GM23338 (cell line): ENCODE measurements at regions not wholly inside any gene's neighbourhood (a gene's known extent, or its start where the extent isn't known, plus 50 kb on each side); places are given as distances from the start of the nearest gene placed in this dataset.

Experiments used
- ATAC-seq: fragments of 200-7000 bp; cut with Tn5 transposase; 3 replicates; pipeline ENCODE4 v1.9.1; 2020
- DNase-seq: peaks from one replicate; pipeline ENCODE4 v3.0.0-alpha.2; 2015; ENCODE audit warnings: low spot score
- H2AFZ ChIP-seq: fragments of 200-600 bp; sonication (generic); 2 replicates; pipeline ENCODE4 v1.8.0; 2016; ENCODE audit warnings: antibody characterized with exemption, mild to moderate bottlenecking, moderate library complexity
- H3F3A ChIP-seq: fragments of 200-600 bp; sonication (generic); replicated peaks from 2 replicates; pipeline ENCODE4 v1.8.0; 2017; ENCODE audit warnings: antibody characterized with exemption, mixed run types, low read depth
- H3K27ac ChIP-seq: fragments of 200-600 bp; sonication (generic); 2 replicates; pipeline ENCODE4 v1.6.1; 2016; ENCODE audit warnings: low read depth
- H3K27me3 ChIP-seq: fragments of 200-600 bp; sonication (generic); 2 replicates; pipeline ENCODE4 v1.8.0; 2016; ENCODE audit warnings: mild to moderate bottlenecking, mixed run types, moderate library complexity; ENCODE audit not compliant: insufficient read depth
- H3K36me3 ChIP-seq: fragments of 200-600 bp; sonication (generic); 2 replicates; pipeline ENCODE4 v1.8.0; 2016; ENCODE audit warnings: mild to moderate bottlenecking; ENCODE audit not compliant: insufficient read depth
- H3K4me1 ChIP-seq: fragments of 200-600 bp; sonication (generic); 2 replicates; pipeline ENCODE4 v1.8.0; 2016; ENCODE audit warnings: mild to moderate bottlenecking, moderate library complexity; ENCODE audit not compliant: insufficient read depth
- H3K4me2 ChIP-seq: fragments of 200-600 bp; sonication (generic); 2 replicates; pipeline ENCODE4 v1.7.1; 2017; ENCODE audit warnings: mixed run types
- H3K4me3 ChIP-seq: fragments of 200-600 bp; sonication (generic); 2 replicates; pipeline ENCODE4 v1.6.1; 2016; ENCODE audit warnings: mixed run types
- H3K79me2 ChIP-seq: fragments of 200-600 bp; sonication (generic); replicated peaks from 2 replicates; pipeline ENCODE4 v1.8.0; 2017; ENCODE audit warnings: mild to moderate bottlenecking; ENCODE audit not compliant: insufficient read depth
- H3K9me2 ChIP-seq: fragments of 200-600 bp; sonication (generic); 2 replicates; pipeline ENCODE4 v1.8.0; 2017; ENCODE audit not compliant: insufficient read depth
- H4K20me1 ChIP-seq: fragments of 200-600 bp; sonication (generic); replicated peaks from 2 replicates; pipeline ENCODE4 v1.8.0; 2017; ENCODE audit warnings: mild to moderate bottlenecking; ENCODE audit not compliant: insufficient read depth
- H3K27ac Mint-ChIP-seq: 2 replicates; pipeline ENCODE4 v1.8.0; 2020; ENCODE audit warnings: inconsistent platforms, mild to moderate bottlenecking, moderate library complexity, mixed read lengths
- H3K27me3 Mint-ChIP-seq: 3 replicates; pipeline ENCODE4 v1.8.0; 2022; ENCODE audit warnings: low read depth, mild to moderate bottlenecking, moderate library complexity, mixed read lengths, inconsistent platforms; ENCODE audit not compliant: insufficient read depth, poor library complexity
- H3K36me3 Mint-ChIP-seq: 3 replicates; pipeline ENCODE4 v1.8.0; 2021; ENCODE audit warnings: low read depth, mild to moderate bottlenecking, inconsistent platforms, moderate library complexity, mixed read lengths
- H3K4me1 Mint-ChIP-seq: 3 replicates; pipeline ENCODE4 v1.8.0; 2020; ENCODE audit warnings: mild to moderate bottlenecking, inconsistent platforms, mixed read lengths
- H3K4me3 Mint-ChIP-seq: 3 replicates; pipeline ENCODE4 v1.8.0; 2021; ENCODE audit warnings: moderate library complexity, mild to moderate bottlenecking, inconsistent platforms, mixed read lengths
- H3K9me3 Mint-ChIP-seq: 3 replicates; pipeline ENCODE4 v1.8.0; 2020; ENCODE audit warnings: moderate library complexity, mild to moderate bottlenecking, inconsistent platforms, mixed read lengths
- CREB1 ChIP-seq: fragments of 250-450 bp; sonication (Bioruptor Pico); IDR thresholded peaks from 2 replicates; pipeline ENCODE4 v1.5.0; 2020; ENCODE audit warnings: low read depth, mild to moderate bottlenecking, moderate library complexity
- EZH2 ChIP-seq: fragments of 200-600 bp; sonication (generic); IDR thresholded peaks from one replicate; pipeline ENCODE4 v1.8.0; 2017; ENCODE audit warnings: antibody characterized with exemption, mild to moderate bottlenecking, low read depth; ENCODE audit not compliant: unreplicated experiment
- EZH2phosphoT487 ChIP-seq: fragments of 200-600 bp; sonication (generic); IDR thresholded peaks from one replicate; pipeline ENCODE4 v1.8.1; 2018; ENCODE audit warnings: antibody characterized with exemption; ENCODE audit not compliant: unreplicated experiment
- STAT1 ChIP-seq: IDR thresholded peaks from one replicate; pipeline ENCODE4 v1.6.1; 2016; ENCODE audit warnings: antibody characterized with exemption; ENCODE audit not compliant: unreplicated experiment
- TF ChIP-seq, protein P1 (sequence below): IDR thresholded peaks from one replicate; pipeline ENCODE4 v1.6.1; 2018; ENCODE audit warnings: antibody characterized with exemption; ENCODE audit not compliant: unreplicated experiment
- TF ChIP-seq, protein P2 (sequence below): fragments of 250-450 bp; sonication (Bioruptor Pico); IDR thresholded peaks from 2 replicates; pipeline ENCODE4 v1.5.0; 2020; ENCODE audit warnings: mild to moderate bottlenecking, moderate library complexity
- TF ChIP-seq, protein P3 (sequence below), 2 experiments: fragments of 200-600 bp in 1 of 2; sonication (generic) in 1 of 2; conservative IDR thresholded peaks; 2 replicates each; pipeline versions ENCODE4 v1.5.1 to v1.6.1; 2016 to 2017; ENCODE audit warnings: antibody characterized with exemption in 2 of 2, low read depth in 2 of 2, mild to moderate bottlenecking in 2 of 2, moderate library complexity in 1 of 2

DNA sequence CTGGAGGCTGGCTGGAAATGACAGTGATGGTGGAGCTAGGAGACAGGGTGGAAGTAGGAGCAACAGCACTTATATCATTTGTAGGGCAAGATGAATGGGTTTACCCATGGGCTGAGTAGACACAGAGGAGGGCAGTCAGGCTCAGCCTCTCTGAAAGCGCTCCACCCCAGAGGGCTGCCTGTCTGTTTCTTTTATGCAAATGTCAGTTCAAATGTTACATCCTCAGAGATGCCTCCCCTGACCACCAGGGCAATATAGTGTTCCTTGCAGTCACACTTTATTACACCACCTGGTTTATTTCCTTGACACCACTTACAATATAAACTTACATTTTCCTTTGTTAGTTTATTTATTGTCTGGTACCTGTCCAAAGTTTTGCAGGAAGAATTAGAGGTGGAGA, 159.5 kb upstream of the IL12B start:
- Histone ChIP-seq H3K9me2 (0 out of 2 replicates have a peak, but pooled peaks cover 6% of the 10 kb centered on the region), H3K27ac (no peak overlapping the region), H3F3A (no peaks in the 10 kb centered on the region), H2AFZ (no peak overlapping the region), H3K36me3 (no peaks in the 10 kb centered on the region), H3K79me2 (no peaks in the 10 kb centered on the region), H4K20me1 (no peaks in the 10 kb centered on the region), H3K4me3 (no peak overlapping the region), H3K27me3 (no peaks in the 10 kb centered on the region), H3K4me2 (no peak overlapping the region), H3K4me1 (no peaks in the 10 kb centered on the region)
- no peak overlapping the region for H3K4me3 Mint-ChIP-seq
- TF ChIP-seq EZH2phosphoT487 = no peak
- TF ChIP-seq CREB1 (CRISPR knock-in tag) = no peak
- TF ChIP-seq, protein P1, sequence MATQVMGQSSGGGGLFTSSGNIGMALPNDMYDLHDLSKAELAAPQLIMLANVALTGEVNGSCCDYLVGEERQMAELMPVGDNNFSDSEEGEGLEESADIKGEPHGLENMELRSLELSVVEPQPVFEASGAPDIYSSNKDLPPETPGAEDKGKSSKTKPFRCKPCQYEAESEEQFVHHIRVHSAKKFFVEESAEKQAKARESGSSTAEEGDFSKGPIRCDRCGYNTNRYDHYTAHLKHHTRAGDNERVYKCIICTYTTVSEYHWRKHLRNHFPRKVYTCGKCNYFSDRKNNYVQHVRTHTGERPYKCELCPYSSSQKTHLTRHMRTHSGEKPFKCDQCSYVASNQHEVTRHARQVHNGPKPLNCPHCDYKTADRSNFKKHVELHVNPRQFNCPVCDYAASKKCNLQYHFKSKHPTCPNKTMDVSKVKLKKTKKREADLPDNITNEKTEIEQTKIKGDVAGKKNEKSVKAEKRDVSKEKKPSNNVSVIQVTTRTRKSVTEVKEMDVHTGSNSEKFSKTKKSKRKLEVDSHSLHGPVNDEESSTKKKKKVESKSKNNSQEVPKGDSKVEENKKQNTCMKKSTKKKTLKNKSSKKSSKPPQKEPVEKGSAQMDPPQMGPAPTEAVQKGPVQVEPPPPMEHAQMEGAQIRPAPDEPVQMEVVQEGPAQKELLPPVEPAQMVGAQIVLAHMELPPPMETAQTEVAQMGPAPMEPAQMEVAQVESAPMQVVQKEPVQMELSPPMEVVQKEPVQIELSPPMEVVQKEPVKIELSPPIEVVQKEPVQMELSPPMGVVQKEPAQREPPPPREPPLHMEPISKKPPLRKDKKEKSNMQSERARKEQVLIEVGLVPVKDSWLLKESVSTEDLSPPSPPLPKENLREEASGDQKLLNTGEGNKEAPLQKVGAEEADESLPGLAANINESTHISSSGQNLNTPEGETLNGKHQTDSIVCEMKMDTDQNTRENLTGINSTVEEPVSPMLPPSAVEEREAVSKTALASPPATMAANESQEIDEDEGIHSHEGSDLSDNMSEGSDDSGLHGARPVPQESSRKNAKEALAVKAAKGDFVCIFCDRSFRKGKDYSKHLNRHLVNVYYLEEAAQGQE = no peak
- TF ChIP-seq, protein P2, sequence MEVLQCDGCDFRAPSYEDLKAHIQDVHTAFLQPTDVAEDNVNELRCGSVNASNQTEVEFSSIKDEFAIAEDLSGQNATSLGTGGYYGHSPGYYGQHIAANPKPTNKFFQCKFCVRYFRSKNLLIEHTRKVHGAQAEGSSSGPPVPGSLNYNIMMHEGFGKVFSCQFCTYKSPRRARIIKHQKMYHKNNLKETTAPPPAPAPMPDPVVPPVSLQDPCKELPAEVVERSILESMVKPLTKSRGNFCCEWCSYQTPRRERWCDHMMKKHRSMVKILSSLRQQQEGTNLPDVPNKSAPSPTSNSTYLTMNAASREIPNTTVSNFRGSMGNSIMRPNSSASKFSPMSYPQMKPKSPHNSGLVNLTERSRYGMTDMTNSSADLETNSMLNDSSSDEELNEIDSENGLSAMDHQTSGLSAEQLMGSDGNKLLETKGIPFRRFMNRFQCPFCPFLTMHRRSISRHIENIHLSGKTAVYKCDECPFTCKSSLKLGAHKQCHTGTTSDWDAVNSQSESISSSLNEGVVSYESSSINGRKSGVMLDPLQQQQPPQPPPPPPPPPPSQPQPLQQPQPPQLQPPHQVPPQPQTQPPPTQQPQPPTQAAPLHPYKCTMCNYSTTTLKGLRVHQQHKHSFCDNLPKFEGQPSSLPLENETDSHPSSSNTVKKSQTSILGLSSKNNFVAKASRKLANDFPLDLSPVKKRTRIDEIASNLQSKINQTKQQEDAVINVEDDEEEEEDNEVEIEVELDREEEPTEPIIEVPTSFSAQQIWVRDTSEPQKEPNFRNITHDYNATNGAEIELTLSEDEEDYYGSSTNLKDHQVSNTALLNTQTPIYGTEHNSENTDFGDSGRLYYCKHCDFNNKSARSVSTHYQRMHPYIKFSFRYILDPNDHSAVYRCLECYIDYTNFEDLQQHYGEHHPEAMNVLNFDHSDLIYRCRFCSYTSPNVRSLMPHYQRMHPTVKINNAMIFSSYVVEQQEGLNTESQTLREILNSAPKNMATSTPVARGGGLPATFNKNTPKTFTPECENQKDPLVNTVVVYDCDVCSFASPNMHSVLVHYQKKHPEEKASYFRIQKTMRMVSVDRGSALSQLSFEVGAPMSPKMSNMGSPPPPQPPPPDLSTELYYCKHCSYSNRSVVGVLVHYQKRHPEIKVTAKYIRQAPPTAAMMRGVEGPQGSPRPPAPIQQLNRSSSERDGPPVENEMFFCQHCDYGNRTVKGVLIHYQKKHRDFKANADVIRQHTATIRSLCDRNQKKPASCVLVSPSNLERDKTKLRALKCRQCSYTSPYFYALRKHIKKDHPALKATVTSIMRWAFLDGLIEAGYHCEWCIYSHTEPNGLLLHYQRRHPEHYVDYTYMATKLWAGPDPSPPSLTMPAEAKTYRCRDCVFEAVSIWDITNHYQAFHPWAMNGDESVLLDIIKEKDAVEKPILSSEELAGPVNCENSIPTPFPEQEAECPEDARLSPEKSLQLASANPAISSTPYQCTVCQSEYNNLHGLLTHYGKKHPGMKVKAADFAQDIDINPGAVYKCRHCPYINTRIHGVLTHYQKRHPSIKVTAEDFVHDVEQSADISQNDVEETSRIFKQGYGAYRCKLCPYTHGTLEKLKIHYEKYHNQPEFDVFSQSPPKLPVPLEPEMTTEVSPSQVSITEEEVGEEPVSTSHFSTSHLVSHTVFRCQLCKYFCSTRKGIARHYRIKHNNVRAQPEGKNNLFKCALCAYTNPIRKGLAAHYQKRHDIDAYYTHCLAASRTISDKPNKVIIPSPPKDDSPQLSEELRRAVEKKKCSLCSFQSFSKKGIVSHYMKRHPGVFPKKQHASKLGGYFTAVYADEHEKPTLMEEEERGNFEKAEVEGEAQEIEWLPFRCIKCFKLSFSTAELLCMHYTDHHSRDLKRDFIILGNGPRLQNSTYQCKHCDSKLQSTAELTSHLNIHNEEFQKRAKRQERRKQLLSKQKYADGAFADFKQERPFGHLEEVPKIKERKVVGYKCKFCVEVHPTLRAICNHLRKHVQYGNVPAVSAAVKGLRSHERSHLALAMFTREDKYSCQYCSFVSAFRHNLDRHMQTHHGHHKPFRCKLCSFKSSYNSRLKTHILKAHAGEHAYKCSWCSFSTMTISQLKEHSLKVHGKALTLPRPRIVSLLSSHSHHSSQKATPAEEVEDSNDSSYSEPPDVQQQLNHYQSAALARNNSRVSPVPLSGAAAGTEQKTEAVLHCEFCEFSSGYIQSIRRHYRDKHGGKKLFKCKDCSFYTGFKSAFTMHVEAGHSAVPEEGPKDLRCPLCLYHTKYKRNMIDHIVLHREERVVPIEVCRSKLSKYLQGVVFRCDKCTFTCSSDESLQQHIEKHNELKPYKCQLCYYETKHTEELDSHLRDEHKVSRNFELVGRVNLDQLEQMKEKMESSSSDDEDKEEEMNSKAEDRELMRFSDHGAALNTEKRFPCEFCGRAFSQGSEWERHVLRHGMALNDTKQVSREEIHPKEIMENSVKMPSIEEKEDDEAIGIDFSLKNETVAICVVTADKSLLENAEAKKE (CRISPR knock-in tag) = no peak
- TF ChIP-seq EZH2 = no peak
- TF ChIP-seq STAT1 = no peak
- TF ChIP-seq, protein P3, sequence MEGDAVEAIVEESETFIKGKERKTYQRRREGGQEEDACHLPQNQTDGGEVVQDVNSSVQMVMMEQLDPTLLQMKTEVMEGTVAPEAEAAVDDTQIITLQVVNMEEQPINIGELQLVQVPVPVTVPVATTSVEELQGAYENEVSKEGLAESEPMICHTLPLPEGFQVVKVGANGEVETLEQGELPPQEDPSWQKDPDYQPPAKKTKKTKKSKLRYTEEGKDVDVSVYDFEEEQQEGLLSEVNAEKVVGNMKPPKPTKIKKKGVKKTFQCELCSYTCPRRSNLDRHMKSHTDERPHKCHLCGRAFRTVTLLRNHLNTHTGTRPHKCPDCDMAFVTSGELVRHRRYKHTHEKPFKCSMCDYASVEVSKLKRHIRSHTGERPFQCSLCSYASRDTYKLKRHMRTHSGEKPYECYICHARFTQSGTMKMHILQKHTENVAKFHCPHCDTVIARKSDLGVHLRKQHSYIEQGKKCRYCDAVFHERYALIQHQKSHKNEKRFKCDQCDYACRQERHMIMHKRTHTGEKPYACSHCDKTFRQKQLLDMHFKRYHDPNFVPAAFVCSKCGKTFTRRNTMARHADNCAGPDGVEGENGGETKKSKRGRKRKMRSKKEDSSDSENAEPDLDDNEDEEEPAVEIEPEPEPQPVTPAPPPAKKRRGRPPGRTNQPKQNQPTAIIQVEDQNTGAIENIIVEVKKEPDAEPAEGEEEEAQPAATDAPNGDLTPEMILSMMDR (conservative IDR thresholded peaks at IDR 0.05; ENCODE audit: low read depth in 2 of 2) = no peak
- no peak overlapping the region for H3K27ac Mint-ChIP-seq
- H3K36me3 Mint-ChIP-seq = no peaks in the 10 kb centered on the region
- H3K27me3 Mint-ChIP-seq = peaks cover 2% of the 10 kb centered on the region
- no peaks in the 10 kb centered on the region for H3K4me1 Mint-ChIP-seq
- H3K9me3 Mint-ChIP-seq = no peaks in the 10 kb centered on the region
- peak; percentile 33; the same call in 1 of the 3 replicates for ATAC-seq
- DNase-seq = no peak
